HepG2 (cell line): ENCODE measurements at regions not wholly inside any gene's neighbourhood (a gene's known extent, or its start where the extent isn't known, plus 50 kb on each side); places are given as distances from the start of the nearest gene placed in this dataset.

Source experiments
- AGO2 ChIP-seq: fragments of 200-400 bp; formaldehyde crosslinking; optimal IDR thresholded peaks from 2 replicates; pipeline ENCODE3; 2017; ENCODE audit warnings: mild to moderate bottlenecking, low read depth, low read length, moderate library complexity
- HHEX ChIP-seq: IDR thresholded peaks from 2 replicates; pipeline ENCODE4 v1.6.1; 2016; ENCODE audit warnings: control low read depth
- HOXA5 ChIP-seq: sonication (generic); formaldehyde crosslinking; IDR thresholded peaks from 2 replicates; pipeline ENCODE4 v1.4.0; 2020; ENCODE audit warnings: missing genetic modification reagents
- JDP2 ChIP-seq: sonication (generic); formaldehyde crosslinking; IDR thresholded peaks from 2 replicates; pipeline ENCODE4 v1.8.1; 2022; ENCODE audit warnings: missing genetic modification reagents, borderline replicate concordance
- MBNL3 ChIP-seq: fragments of 250-450 bp; sonication (Bioruptor Pico); conservative IDR thresholded peaks from 2 replicates; pipeline ENCODE4 v1.8.0; 2022; ENCODE audit warnings: mild to moderate bottlenecking, inconsistent platforms
- NCOA5 ChIP-seq: sonication (generic); formaldehyde crosslinking; IDR thresholded peaks from 2 replicates; pipeline ENCODE4 v1.4.0; 2020; ENCODE audit warnings: missing genetic modification reagents
- NFRKB ChIP-seq: fragments of 450-650 bp; IDR thresholded peaks from 2 replicates; pipeline ENCODE4 v1.6.1; 2017
- RFX5 ChIP-seq: IDR thresholded peaks from 2 replicates; pipeline ENCODE4 v1.6.1; 2011; ENCODE audit warnings: low read depth, low read length, improper control_type of control experiment
- RNF2 ChIP-seq: fragments of 450-650 bp; conservative IDR thresholded peaks from 2 replicates; pipeline ENCODE4 v1.6.1; 2016; ENCODE audit warnings: low read depth
- TARDBP ChIP-seq: sonication (generic); formaldehyde crosslinking; IDR thresholded peaks from 2 replicates; pipeline ENCODE4 v1.8.0; 2022; ENCODE audit warnings: mild to moderate bottlenecking, missing genetic modification reagents
- ZNF136 ChIP-seq: sonication (generic); formaldehyde crosslinking; IDR thresholded peaks from 2 replicates; pipeline ENCODE4 v1.8.1; 2022; ENCODE audit warnings: low read depth, mild to moderate bottlenecking, moderate library complexity, missing genetic modification reagents
- ZNF30 ChIP-seq: sonication (generic); formaldehyde crosslinking; IDR thresholded peaks from 2 replicates; pipeline ENCODE4 v1.5.0; 2020; ENCODE audit warnings: mild to moderate bottlenecking, missing genetic modification reagents
- TF ChIP-seq, protein P1 (sequence below): sonication (generic); formaldehyde crosslinking; IDR thresholded peaks from 2 replicates; pipeline ENCODE4 v1.9.0; 2021; ENCODE audit warnings: mild to moderate bottlenecking, missing genetic modification reagents
- TF ChIP-seq, protein P2 (sequence below): sonication (generic); formaldehyde crosslinking; IDR thresholded peaks from 2 replicates; pipeline ENCODE4 v1.4.0; 2020; ENCODE audit warnings: missing genetic modification reagents
- TF ChIP-seq, protein P3 (sequence below): IDR thresholded peaks from 2 replicates; pipeline ENCODE4 v1.6.1; 2012; ENCODE audit warnings: low read length, improper control_type of control experiment
- TF ChIP-seq, protein P4 (sequence below): IDR thresholded peaks from 2 replicates; pipeline ENCODE4 v1.6.1; 2016; ENCODE audit warnings: low read depth
- TF ChIP-seq, protein P5 (sequence below): sonication (generic); formaldehyde crosslinking; conservative IDR thresholded peaks from 2 replicates; pipeline ENCODE4 v1.4.0; 2020; ENCODE audit warnings: missing genetic modification reagents

DNA sequence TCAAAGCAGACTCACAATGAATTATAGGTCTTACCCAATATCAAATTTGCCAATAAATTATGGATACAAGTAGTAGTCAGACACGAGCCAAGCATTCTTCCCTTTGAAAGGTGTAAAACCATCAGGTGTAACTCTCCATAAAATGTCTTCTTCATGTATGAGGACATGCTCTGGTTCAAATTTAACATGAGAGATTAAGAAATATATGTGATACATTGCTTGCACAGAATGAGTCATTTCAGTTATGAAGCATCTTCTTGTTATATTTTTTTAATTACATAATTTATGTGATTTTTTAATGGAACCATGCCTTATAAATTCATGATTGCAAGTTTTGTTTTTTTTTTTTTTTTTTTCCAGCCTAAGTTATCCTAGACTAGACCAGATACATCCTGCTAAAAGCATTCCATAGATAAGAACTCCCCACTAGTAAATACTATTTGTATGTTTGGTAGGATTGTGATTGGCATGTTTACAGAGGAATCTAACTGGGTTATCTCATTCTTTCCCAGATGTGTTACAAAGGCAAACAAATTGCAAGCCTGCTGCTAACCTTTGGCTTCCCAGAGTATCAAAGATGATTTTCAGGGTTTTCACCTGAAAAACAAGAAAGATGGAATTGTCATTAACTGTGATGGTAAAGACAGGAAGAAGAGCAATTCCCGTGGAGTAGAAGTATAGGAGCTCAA is 621.9 kb downstream of the XIRP2 start (continued):
- TF ChIP-seq, protein P1, sequence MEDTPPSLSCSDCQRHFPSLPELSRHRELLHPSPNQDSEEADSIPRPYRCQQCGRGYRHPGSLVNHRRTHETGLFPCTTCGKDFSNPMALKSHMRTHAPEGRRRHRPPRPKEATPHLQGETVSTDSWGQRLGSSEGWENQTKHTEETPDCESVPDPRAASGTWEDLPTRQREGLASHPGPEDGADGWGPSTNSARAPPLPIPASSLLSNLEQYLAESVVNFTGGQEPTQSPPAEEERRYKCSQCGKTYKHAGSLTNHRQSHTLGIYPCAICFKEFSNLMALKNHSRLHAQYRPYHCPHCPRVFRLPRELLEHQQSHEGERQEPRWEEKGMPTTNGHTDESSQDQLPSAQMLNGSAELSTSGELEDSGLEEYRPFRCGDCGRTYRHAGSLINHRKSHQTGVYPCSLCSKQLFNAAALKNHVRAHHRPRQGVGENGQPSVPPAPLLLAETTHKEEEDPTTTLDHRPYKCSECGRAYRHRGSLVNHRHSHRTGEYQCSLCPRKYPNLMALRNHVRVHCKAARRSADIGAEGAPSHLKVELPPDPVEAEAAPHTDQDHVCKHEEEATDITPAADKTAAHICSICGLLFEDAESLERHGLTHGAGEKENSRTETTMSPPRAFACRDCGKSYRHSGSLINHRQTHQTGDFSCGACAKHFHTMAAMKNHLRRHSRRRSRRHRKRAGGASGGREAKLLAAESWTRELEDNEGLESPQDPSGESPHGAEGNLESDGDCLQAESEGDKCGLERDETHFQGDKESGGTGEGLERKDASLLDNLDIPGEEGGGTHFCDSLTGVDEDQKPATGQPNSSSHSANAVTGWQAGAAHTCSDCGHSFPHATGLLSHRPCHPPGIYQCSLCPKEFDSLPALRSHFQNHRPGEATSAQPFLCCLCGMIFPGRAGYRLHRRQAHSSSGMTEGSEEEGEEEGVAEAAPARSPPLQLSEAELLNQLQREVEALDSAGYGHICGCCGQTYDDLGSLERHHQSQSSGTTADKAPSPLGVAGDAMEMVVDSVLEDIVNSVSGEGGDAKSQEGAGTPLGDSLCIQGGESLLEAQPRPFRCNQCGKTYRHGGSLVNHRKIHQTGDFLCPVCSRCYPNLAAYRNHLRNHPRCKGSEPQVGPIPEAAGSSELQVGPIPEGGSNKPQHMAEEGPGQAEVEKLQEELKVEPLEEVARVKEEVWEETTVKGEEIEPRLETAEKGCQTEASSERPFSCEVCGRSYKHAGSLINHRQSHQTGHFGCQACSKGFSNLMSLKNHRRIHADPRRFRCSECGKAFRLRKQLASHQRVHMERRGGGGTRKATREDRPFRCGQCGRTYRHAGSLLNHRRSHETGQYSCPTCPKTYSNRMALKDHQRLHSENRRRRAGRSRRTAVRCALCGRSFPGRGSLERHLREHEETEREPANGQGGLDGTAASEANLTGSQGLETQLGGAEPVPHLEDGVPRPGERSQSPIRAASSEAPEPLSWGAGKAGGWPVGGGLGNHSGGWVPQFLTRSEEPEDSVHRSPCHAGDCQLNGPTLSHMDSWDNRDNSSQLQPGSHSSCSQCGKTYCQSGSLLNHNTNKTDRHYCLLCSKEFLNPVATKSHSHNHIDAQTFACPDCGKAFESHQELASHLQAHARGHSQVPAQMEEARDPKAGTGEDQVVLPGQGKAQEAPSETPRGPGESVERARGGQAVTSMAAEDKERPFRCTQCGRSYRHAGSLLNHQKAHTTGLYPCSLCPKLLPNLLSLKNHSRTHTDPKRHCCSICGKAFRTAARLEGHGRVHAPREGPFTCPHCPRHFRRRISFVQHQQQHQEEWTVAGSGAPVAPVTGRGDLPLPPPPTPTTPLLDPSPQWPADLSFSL (CRISPR knock-in tag): no peak; the same call in 1 of the 2 replicates
- TF ChIP-seq, protein P2, sequence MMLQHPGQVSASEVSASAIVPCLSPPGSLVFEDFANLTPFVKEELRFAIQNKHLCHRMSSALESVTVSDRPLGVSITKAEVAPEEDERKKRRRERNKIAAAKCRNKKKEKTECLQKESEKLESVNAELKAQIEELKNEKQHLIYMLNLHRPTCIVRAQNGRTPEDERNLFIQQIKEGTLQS (CRISPR knock-in tag): no peak
- TF ChIP-seq ZNF136 (CRISPR knock-in tag): no peak
- TF ChIP-seq TARDBP: peak; percentile 77; the same call in 1 of the 2 replicates
- TF ChIP-seq AGO2: no peak
- TF ChIP-seq, protein P3, sequence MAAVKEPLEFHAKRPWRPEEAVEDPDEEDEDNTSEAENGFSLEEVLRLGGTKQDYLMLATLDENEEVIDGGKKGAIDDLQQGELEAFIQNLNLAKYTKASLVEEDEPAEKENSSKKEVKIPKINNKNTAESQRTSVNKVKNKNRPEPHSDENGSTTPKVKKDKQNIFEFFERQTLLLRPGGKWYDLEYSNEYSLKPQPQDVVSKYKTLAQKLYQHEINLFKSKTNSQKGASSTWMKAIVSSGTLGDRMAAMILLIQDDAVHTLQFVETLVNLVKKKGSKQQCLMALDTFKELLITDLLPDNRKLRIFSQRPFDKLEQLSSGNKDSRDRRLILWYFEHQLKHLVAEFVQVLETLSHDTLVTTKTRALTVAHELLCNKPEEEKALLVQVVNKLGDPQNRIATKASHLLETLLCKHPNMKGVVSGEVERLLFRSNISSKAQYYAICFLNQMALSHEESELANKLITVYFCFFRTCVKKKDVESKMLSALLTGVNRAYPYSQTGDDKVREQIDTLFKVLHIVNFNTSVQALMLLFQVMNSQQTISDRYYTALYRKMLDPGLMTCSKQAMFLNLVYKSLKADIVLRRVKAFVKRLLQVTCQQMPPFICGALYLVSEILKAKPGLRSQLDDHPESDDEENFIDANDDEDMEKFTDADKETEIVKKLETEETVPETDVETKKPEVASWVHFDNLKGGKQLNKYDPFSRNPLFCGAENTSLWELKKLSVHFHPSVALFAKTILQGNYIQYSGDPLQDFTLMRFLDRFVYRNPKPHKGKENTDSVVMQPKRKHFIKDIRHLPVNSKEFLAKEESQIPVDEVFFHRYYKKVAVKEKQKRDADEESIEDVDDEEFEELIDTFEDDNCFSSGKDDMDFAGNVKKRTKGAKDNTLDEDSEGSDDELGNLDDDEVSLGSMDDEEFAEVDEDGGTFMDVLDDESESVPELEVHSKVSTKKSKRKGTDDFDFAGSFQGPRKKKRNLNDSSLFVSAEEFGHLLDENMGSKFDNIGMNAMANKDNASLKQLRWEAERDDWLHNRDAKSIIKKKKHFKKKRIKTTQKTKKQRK: no peak
- no peak for TF ChIP-seq ZNF30 (CRISPR knock-in tag)
- no peak for TF ChIP-seq RNF2
- TF ChIP-seq JDP2 (CRISPR knock-in tag): no peak; the same call in 1 of the 2 replicates
- TF ChIP-seq MBNL3 (CRISPR knock-in tag): no peak
- TF ChIP-seq HOXA5 (CRISPR knock-in tag): no peak
- peak; percentile 89 for TF ChIP-seq HHEX (CRISPR knock-in tag)
- no peak for TF ChIP-seq NCOA5 (CRISPR knock-in tag)
- TF ChIP-seq, protein P4, sequence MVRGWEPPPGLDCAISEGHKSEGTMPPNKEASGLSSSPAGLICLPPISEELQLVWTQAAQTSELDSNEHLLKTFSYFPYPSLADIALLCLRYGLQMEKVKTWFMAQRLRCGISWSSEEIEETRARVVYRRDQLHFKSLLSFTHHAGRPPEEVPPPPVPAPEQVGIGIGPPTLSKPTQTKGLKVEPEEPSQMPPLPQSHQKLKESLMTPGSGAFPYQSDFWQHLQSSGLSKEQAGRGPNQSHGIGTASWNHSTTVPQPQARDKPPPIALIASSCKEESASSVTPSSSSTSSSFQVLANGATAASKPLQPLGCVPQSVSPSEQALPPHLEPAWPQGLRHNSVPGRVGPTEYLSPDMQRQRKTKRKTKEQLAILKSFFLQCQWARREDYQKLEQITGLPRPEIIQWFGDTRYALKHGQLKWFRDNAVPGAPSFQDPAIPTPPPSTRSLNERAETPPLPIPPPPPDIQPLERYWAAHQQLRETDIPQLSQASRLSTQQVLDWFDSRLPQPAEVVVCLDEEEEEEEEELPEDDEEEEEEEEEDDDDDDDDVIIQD (CRISPR knock-in tag): peak; percentile 70
- TF ChIP-seq NFRKB: no peak
- no peak for TF ChIP-seq RFX5
- TF ChIP-seq, protein P5, sequence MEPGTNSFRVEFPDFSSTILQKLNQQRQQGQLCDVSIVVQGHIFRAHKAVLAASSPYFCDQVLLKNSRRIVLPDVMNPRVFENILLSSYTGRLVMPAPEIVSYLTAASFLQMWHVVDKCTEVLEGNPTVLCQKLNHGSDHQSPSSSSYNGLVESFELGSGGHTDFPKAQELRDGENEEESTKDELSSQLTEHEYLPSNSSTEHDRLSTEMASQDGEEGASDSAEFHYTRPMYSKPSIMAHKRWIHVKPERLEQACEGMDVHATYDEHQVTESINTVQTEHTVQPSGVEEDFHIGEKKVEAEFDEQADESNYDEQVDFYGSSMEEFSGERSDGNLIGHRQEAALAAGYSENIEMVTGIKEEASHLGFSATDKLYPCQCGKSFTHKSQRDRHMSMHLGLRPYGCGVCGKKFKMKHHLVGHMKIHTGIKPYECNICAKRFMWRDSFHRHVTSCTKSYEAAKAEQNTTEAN (CRISPR knock-in tag): no peak
